NCI-H2107 (cell line): ENCODE measurements at regions not wholly inside any gene's neighbourhood (a gene's known extent, or its start where the extent isn't known, plus 50 kb on each side); places are given as distances from the start of the nearest gene placed in this dataset.
"Not testable (repeated sequence)": the region's sequence is repeated elsewhere in the genome, so short reads cannot be mapped to it uniquely, and the experiment has no call there.

Source experiments
- DNase-seq: peaks from one replicate; lab custom pipeline; 2025; lab: John Stamatoyannopoulos, UW

DNA sequence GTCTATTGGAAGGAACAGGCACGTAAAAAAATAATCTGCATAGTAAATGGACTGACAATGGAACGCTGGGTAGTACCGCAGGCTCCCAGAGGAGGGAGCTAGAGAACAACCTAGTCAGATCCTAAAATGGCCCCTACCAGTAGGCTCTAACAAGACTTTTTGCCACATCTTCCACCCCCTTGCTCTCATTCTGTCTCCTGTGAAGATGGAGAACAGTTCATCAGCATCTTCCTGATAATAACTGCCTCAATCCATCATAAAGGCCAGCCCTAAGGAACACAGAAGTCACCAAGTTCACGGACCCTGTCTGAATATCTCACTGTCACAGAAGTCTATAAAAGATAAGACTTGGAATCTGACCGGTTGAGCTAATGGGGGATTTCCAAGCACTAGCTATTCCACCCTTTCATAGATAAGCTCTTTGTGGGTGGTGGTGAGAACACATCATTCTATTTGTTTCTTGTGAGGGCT is 133.4 kb downstream of the SLC1A3 start:
- DNase-seq = peak; percentile 50

DNA sequence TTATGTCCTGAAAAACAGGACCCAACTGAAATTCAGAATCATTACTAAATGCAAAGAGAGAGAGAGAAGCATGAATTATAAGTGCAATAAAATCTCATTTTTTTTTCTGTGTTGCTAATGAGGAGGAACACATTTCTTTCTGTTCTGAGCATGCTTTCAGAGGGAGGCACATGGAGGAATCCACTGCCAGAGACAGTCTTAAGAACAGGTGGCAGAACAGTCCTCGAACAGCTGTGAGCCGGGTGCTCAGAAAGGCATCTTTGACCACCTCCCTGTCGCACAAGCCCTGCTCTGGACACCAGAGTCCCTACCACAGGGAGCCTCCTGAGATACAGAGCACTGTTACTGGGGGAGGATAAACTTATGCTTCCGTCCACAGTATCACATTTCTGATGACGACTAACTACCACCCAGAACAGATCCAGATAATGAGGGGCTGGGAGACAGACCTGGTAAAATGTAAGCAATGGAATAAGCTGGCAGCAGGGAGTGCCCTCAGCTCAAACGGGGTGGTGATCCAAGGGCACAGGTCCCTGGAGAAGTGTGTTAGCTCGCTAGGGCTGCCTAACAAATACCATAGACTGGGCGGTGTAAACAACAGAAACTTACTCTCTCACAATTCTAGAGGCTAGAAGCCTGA is 134.0 kb downstream of the SLC1A3 start:
- no peak for DNase-seq

GRCh38 chr5:36741128-36741527 is 134.7 kb downstream of the SLC1A3 start:
- no peak for DNase-seq

- peak; percentile 75 for DNase-seq
Measured at GRCh38 chr5:36743891-36744772, 132.4 kb upstream of the NIPBL start.

DNA sequence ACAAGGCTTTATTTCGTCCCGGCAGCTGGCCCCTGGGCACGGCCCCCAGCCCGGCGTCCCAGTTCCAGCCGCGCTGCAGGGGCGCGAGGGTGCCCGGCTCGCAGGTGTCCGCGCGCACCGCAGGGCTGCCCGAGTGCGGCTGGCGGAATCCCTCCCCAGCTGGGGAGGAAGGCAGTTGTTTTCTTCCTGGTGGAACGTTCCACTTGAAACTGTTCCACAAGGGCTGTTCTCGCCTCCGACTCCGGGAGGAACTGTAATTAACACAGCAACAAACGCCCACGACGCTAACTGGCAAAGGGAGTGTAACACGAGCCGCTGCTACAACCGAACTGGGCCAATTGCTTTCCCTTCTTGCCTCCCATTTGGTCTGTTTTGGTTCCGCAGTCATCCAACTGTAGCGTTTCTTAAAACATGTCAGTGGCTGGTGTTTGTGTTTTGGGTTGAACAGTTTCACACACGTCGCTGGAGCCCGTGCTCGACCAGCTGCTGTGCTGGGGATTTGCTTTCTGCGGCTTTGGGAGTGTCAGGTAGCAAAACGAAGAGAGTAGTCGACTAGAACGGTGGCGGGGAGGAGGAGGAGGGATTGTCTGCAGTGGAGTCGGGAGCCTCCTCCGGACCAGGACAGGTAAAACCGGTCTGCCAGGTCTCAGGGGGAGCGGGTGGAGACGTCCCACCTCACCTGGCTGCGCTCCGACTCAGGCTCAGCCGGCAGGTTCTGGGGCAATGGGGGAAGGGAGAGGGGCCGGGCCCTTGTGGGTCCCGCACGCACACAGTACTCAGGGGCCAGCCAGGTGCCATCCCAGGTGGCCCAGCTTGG is 131.6 kb upstream of the NIPBL start:
- peak; percentile 96 for DNase-seq

GRCh38 chr5:36747794-36748193 is 128.8 kb upstream of the NIPBL start:
- DNase-seq = not testable (repeated sequence)

DNA sequence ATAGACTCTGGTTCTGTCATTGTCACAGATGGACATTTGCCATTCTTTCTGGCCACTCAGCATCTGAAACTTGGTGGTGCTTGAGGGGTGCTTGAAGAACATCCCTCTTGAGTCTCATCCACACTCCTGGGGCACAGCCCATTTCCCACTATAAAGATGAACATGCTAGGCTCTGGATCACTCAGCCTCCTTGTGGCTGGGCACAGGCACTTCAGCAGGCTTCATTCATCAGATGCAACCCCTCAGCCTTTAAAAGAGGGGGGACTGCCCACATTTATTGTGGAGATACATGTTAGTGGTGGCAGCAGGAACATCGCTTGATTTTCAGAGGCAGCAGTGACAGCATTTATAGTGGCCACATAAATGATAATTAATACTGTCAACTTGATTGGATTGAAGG is 124.7 kb upstream of the NIPBL start:
- DNase-seq = no peak

DNA sequence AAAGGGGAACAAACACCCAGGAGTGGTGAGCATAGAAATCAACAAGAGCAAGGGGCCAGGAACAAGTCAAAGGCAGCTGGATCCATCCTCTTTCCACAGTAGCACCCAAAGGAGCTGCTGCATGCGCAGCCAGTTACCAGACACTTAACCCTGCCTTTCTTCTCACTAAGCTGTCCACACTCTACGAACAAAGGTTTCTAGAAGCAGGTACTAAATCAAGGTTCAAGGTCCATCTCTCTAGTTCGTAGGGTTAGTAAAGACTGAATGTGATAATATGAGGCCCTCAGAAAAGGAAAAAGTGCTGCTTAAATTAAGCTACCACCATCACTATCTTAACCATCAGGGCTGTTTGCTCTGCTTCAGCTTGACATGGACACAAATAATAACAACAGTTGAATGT is 121.2 kb upstream of the NIPBL start:
- no peak for DNase-seq

- no peak for DNase-seq
Measured at GRCh38 chr5:36755920-36756488, 120.6 kb upstream of the NIPBL start.

GRCh38 chr5:36756848-36757247 is 119.7 kb upstream of the NIPBL start:
- no peak for DNase-seq

DNA sequence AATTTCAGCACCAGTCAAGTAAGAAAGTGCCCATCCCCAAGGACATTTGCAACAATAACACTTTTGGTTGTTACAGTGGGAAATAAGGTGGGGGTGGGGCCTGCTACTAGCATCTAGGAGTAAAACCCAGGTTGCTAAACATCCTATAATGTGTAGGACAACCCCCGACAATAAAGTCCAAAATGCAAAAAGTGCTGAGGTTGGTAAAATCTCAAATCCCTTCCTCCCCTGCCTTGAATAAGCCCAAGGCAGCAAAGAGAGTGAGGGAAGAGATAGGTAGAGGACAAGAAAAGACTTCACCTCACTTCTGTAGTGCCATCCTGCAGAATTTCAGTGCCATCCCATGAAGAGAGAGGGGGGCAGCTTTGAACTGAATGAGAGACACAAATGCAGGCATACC is 117.5 kb upstream of the NIPBL start:
- no peak for DNase-seq

GRCh38 chr5:36763454-36763853 is 113.1 kb upstream of the NIPBL start:
- DNase-seq = peak; percentile 27

DNA sequence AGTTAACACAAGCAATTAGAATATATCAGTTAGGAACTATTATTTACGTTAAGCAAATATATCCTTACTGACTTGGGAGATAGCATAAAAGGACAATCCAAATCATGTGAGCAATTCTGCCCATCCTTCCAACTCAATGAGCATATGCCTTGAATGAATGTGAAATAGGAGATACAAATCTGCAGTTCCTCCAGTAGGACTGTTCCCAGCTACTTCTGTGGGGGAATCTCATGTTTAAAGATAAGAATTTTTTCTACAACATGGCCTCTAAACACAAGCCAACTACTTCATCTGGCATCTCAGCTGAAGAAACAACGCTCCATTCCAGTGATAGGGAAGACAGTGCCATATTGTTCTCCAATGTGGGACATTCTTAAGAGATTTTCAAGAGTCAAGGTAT is 110.7 kb upstream of the NIPBL start:
- no peak for DNase-seq

GRCh38 chr5:36766981-36767380 is 109.6 kb upstream of the NIPBL start:
- DNase-seq = no peak

- no peak for DNase-seq
Measured at GRCh38 chr5:36768450-36768849, 108.1 kb upstream of the NIPBL start.

GRCh38 chr5:36769129-36769770 is 107.3 kb upstream of the NIPBL start:
- no peak for DNase-seq

- DNase-seq = no peak
Measured at GRCh38 chr5:36770125-36770524, 106.4 kb upstream of the NIPBL start.

- DNase-seq = no peak
Measured at GRCh38 chr5:36772276-36773140, 104.1 kb upstream of the NIPBL start.

DNA sequence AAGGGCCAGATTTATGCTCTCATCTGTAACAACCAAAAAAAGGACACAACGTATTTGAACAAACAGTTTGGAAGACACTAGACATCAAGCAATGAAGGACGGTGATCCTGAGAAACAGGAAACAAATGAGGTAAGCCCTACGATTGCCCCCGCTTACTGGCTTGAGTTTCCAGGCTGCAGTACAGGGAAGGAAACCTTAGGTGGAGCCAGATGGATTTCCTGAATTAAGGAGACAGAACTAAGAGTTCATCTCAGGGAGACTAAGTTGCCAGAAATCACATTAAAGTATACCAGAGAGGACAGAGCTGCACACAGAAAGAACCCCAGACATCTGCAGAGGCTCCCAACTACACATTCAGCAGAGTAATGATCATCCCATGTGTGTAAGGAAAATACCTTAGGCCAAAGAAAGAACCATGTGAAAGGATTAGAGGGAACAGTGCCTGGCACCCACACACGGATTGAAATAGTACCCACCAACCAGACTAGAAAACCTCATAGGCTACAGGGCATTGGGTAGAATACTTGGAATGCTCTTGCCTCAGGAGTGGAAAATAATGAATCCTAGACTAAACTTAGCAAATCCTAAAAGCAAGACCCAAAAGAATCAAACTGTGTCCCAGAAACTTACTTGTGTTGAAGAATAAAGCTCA is 99.3 kb upstream of the NIPBL start:
- no peak for DNase-seq

GRCh38 chr5:36778336-36778735 is 98.2 kb upstream of the NIPBL start:
- no peak for DNase-seq
